MM.1S (cell line): ENCODE measurements at regions not wholly inside any gene's neighbourhood (a gene's known extent, or its start where the extent isn't known, plus 50 kb on each side); places are given as distances from the start of the nearest gene placed in this dataset.

Source experiments
- DNase-seq: peaks from one replicate; pipeline ENCODE4 v3.0.0-alpha.2; 2015
- H2AFZ ChIP-seq: fragments of 300-600 bp; sonication (generic); 2 replicates; pipeline ENCODE4 v1.6.0; 2016; ENCODE audit warnings: antibody characterized with exemption, low read length
- H3F3A ChIP-seq: fragments of 300-600 bp; sonication (generic); 2 replicates; pipeline ENCODE4 v1.6.1; 2016; ENCODE audit warnings: mild to moderate bottlenecking, antibody characterized with exemption, low read length, moderate library complexity, mixed read lengths; ENCODE audit not compliant: insufficient read depth
- H3K27ac ChIP-seq: fragments of 300-600 bp; sonication (generic); 2 replicates; pipeline ENCODE4 v1.5.1; 2016; ENCODE audit warnings: mild to moderate bottlenecking, low read length
- H3K27me3 ChIP-seq: fragments of 300-600 bp; sonication (generic); replicated peaks from 2 replicates; pipeline ENCODE4 v1.6.0; 2016; ENCODE audit warnings: low read length; ENCODE audit not compliant: insufficient read depth
- H3K36me3 ChIP-seq: fragments of 300-600 bp; sonication (generic); replicated peaks from 2 replicates; pipeline ENCODE4 v1.6.1; 2016; ENCODE audit warnings: mild to moderate bottlenecking, low read length, mixed read lengths; ENCODE audit not compliant: insufficient read depth
- H3K4me1 ChIP-seq: fragments of 300-600 bp; sonication (generic); 2 replicates; pipeline ENCODE4 v1.6.1; 2016; ENCODE audit warnings: low read length, mixed read lengths
- H3K4me2 ChIP-seq: fragments of 300-600 bp; sonication (generic); 2 replicates; pipeline ENCODE4 v1.6.0; 2016; ENCODE audit warnings: low read depth, low read length
- H3K4me3 ChIP-seq: fragments of 300-600 bp; sonication (generic); 2 replicates; pipeline ENCODE4 v1.5.1; 2016; ENCODE audit warnings: low read length, mixed read lengths
- H3K79me2 ChIP-seq: fragments of 300-600 bp; sonication (generic); 2 replicates; pipeline ENCODE4 v1.6.1; 2016; ENCODE audit warnings: mixed run types, low read length, mixed read lengths
- H3K9ac ChIP-seq: fragments of 300-600 bp; sonication (generic); 2 replicates; pipeline ENCODE4 v1.6.1; 2016; ENCODE audit warnings: low read length, mixed read lengths
- H3K9me2 ChIP-seq: fragments of 300-600 bp; sonication (generic); replicated peaks from 2 replicates; pipeline ENCODE4 v1.6.1; 2016; ENCODE audit warnings: mild to moderate bottlenecking, low read length, mixed read lengths; ENCODE audit not compliant: insufficient read depth
- H3K9me3 ChIP-seq: fragments of 300-600 bp; sonication (generic); replicated peaks from 2 replicates; pipeline ENCODE4 v1.6.1; 2016; ENCODE audit warnings: mild to moderate bottlenecking, low read length, mixed read lengths; ENCODE audit not compliant: insufficient read depth
- H4K20me1 ChIP-seq: fragments of 300-600 bp; sonication (generic); 2 replicates; pipeline ENCODE4 v1.6.1; 2016; ENCODE audit warnings: mild to moderate bottlenecking, low read length, moderate library complexity, mixed read lengths; ENCODE audit not compliant: insufficient read depth
- CTCF ChIP-seq: fragments of 300-600 bp; sonication (generic); IDR thresholded peaks from 2 replicates; pipeline ENCODE4 v1.5.1; 2016; ENCODE audit warnings: antibody characterized with exemption, low read length, mixed read lengths
- EZH2 ChIP-seq: fragments of 300-600 bp; sonication (generic); optimal IDR thresholded peaks from 2 replicates; pipeline ENCODE3; 2017; ENCODE audit warnings: low read depth, mild to moderate bottlenecking, antibody characterized with exemption, low read length, mixed read lengths
- EZH2phosphoT487 ChIP-seq: fragments of 300-600 bp; sonication (generic); IDR thresholded peaks from 2 replicates; pipeline ENCODE4 v1.6.1; 2018; ENCODE audit warnings: antibody characterized with exemption, low read length

GRCh38 chr14:53491256-53491883 is 338.2 kb upstream of the DDHD1 start:
- Histone ChIP-seq H2AFZ (no peak overlapping the region), H3K27ac (no peak overlapping the region), H4K20me1 (no peaks in the 10 kb centered on the region), H3K9me3 (no peaks in the 10 kb centered on the region), H3K4me3 (no peak overlapping the region), H3K9ac (no peak overlapping the region), H3K9me2 (no peaks in the 10 kb centered on the region), H3F3A (no peaks in the 10 kb centered on the region), H3K36me3 (no peaks in the 10 kb centered on the region), H3K79me2 (no peaks in the 10 kb centered on the region), H3K27me3 (no peaks in the 10 kb centered on the region), H3K4me2 (no peak overlapping the region), H3K4me1 (no peaks in the 10 kb centered on the region)
- DNase-seq, result no peak
- TF ChIP-seq EZH2 (no peak), EZH2phosphoT487 (no peak), CTCF (no peak)

- TF ChIP-seq EZH2 (no peak), CTCF (no peak), EZH2phosphoT487 (no peak)
- Histone ChIP-seq H3K9me3 (no peaks in the 10 kb centered on the region), H3K36me3 (no peaks in the 10 kb centered on the region), H3K4me2 (no peak overlapping the region), H4K20me1 (no peaks in the 10 kb centered on the region), H3K4me1 (no peaks in the 10 kb centered on the region), H3F3A (no peaks in the 10 kb centered on the region), H3K27ac (no peak overlapping the region), H2AFZ (no peak overlapping the region), H3K4me3 (no peak overlapping the region), H3K79me2 (no peaks in the 10 kb centered on the region), H3K9me2 (no peaks in the 10 kb centered on the region), H3K9ac (no peak overlapping the region), H3K27me3 (no peaks in the 10 kb centered on the region)
- DNase-seq, result no peak
Measured at GRCh38 chr14:53478174-53478573, 325.1 kb upstream of the DDHD1 start.

- Histone ChIP-seq H3K79me2 (no peaks in the 10 kb centered on the region), H3K4me2 (no peak overlapping the region), H3K36me3 (no peaks in the 10 kb centered on the region), H3K27me3 (no peaks in the 10 kb centered on the region), H3K9ac (no peak overlapping the region), H3F3A (no peaks in the 10 kb centered on the region), H4K20me1 (no peaks in the 10 kb centered on the region), H3K27ac (no peak overlapping the region), H2AFZ (no peak overlapping the region), H3K4me3 (no peak overlapping the region), H3K9me3 (no peaks in the 10 kb centered on the region), H3K9me2 (no peaks in the 10 kb centered on the region), H3K4me1 (no peaks in the 10 kb centered on the region)
- TF ChIP-seq CTCF (no peak), EZH2 (no peak), EZH2phosphoT487 (no peak)
- no peak for DNase-seq
Measured at GRCh38 chr14:53473480-53473879, 320.4 kb upstream of the DDHD1 start.
